ENCODE measurements at regions not wholly inside any gene's neighbourhood (a gene's known extent, or its start where the extent isn't known, plus 50 kb on each side); places are given as distances from the start of the nearest gene placed in this dataset.

DNA sequence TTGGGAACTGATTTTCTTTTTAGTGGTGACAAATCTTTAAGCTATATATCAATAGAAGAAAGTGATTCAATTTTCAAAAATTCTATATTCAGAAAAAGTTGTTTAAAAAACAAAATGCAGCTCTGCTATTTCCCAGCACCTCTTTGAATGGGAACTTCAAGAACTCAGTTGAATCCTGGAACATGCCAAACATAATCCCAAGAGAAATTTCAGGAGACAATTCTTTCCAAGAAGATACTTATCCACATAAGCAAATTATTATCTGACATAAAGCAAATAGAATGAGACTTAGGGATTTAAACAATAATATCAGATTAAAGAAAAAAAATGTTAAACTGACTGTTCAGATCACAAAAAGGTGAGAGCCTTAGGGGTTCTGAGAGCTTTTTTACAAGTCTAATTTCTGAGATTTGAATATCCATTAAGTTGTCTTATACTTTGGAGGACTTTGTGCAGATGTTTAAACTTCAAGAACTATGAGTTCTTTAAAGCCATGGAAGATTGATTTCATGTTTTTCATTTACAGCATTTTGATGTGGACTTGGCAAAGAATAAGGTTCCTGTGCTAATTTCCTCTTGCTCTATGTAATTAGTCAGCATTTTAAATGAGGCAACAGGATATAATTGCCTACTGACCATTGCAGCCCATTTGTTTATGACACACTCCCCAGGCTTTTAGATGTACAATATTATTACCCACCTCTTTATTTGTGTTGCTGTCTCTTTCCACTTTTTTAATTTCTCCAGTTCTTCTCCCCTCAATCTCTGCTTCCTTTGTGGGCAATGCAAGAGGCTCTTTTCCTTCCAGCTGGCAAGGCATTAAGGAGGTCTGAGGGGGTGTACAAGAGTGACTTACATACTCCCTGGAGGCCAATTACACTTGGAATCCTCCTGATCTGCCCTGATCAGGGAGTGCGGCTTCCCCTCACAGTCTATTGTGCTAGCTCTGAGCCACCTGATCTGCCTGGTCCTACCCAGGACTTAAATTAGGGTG is 419.1 kb downstream of the NR2F1-AS1 start:
- TF ChIP-seq GATA2 (IDR thresholded peaks at IDR 0.05; ENCODE audit: low read depth, low read length) (no peak), GATA3 (IDR thresholded peaks at IDR 0.05; ENCODE audit: low read depth, low read length) (no peak)

DNA sequence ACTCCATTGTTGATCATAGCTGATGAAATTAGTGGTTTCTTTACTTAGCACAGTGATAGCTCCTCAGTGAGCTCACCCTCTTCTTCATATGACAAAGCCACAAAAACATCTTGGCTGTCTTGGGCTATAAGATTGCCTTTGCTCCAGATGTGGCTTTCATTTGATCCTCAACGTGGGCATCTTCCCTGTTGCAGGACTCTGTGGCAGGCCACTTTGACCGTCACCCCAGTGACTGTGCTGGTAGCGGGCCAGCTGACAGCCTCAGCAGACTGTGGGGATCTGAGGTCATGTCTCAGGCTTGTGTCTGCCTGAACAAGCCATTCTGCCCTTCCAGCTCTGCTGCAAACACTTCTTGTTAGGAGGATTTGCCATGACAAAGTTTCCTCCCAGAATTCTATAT is 422.2 kb downstream of the NR2F1-AS1 start:
- TF ChIP-seq GATA3 (IDR thresholded peaks at IDR 0.05; ENCODE audit: low read depth, low read length) = no peak
- no peak for TF ChIP-seq GATA2 (IDR thresholded peaks at IDR 0.05; ENCODE audit: low read depth, low read length)

DNA sequence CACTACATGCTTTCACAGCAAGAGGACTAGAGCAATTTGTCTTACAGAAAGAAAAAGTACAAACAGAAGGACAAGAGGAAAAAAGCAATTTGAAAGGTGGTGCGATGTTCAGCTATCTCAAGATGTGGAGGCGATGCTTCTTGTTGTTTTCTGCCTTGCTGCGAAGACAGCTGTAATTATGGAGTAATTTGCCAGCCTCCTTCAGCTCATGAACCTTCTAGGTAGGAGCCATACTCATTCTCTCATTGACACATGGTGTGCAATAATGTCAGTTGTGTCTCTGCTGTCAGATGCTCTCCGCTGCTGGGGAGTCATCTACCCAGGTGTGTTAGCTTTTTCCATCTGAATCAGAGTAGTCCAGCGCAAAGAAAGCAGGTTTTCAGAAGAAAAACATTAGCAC is 424.5 kb downstream of the NR2F1-AS1 start:
- TF ChIP-seq GATA2 (IDR thresholded peaks at IDR 0.05; ENCODE audit: low read depth, low read length) = no peak
- TF ChIP-seq GATA3 (IDR thresholded peaks at IDR 0.05; ENCODE audit: low read depth, low read length) = no peak

DNA sequence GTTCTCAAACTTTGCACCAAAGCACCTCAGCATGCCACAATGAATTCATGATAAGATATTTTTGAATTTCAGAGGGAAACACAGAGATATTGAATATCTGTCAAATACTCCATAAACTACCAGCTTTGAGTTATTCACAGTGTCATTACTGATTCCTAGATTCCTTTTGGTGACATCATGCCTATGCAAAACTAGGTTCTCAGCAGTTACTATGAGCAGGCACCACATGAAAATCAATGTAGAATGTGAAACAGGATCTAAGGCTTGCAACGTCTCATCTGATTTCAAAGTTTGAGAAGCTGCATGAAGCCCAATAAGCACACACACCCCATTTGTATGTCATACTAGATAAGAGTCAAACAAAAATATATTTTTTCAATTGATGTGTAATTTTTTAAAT is 426.5 kb downstream of the NR2F1-AS1 start:
- TF ChIP-seq GATA2 (IDR thresholded peaks at IDR 0.05; ENCODE audit: low read depth, low read length) (no peak), GATA3 (IDR thresholded peaks at IDR 0.05; ENCODE audit: low read depth, low read length) (no peak)

DNA sequence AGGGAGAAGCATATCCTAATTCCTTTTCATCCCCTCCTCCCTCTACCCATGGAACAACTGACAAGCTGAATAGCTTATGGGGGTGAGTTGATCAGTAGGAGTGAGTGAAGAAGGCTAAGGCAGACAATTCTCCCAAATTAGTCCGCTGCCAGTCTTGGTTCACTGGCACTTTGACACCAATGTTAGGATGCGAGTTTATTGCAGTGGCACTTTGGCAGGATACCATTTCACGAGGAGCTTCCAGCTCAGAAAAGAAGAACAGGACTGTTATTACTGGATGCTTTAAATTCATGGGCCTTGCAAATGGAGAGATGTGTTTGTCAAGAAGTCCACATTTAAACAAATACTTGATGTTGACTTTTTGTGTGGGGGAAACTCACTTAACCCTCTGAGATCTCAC is 427.6 kb downstream of the NR2F1-AS1 start:
- TF ChIP-seq GATA3 (IDR thresholded peaks at IDR 0.05; ENCODE audit: low read depth, low read length) (no peak), GATA2 (IDR thresholded peaks at IDR 0.05; ENCODE audit: low read depth, low read length) (no peak)

DNA sequence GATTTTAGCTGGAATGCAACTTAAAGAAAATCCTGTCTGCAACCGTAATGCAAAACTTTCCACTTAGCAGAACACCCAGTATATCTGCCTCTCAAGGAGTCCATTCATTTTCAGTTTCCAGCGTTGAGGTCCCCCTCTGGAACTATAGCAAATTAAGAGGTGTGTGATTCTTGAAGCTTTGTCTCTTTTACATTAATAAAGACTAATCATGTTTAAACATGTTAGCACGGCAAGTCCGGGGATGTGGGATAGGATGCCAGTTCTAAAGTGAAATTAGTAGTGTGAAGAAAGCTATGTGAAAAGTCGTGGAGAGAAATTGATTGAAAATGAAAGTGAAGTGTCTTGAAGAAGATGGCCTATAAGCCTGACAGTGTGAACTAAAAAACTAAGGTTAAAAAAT is 429.1 kb downstream of the NR2F1-AS1 start:
- TF ChIP-seq GATA2 (IDR thresholded peaks at IDR 0.05; ENCODE audit: low read depth, low read length) = no peak
- TF ChIP-seq GATA3 (IDR thresholded peaks at IDR 0.05; ENCODE audit: low read depth, low read length) = no peak

DNA sequence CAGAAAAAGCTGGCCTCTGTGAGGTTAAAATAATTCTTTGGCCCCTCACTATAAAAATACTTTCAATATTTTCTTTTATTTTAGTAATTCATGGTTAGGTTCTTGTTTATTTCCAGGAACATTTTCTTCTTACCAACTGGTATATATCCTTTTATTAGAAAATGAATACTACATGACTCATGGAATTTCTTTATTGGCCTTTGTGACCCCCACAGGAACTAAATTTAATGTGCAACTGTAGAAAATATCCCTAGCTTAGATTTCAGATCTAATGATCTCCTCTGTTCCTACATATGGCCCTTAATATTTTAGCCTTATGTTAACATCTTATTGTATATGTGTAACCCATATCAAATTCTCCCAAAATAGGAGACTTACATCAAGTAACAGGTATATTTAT is 429.9 kb downstream of the NR2F1-AS1 start:
- TF ChIP-seq GATA2 (IDR thresholded peaks at IDR 0.05; ENCODE audit: low read depth, low read length) (no peak), GATA3 (IDR thresholded peaks at IDR 0.05; ENCODE audit: low read depth, low read length) (no peak)

DNA sequence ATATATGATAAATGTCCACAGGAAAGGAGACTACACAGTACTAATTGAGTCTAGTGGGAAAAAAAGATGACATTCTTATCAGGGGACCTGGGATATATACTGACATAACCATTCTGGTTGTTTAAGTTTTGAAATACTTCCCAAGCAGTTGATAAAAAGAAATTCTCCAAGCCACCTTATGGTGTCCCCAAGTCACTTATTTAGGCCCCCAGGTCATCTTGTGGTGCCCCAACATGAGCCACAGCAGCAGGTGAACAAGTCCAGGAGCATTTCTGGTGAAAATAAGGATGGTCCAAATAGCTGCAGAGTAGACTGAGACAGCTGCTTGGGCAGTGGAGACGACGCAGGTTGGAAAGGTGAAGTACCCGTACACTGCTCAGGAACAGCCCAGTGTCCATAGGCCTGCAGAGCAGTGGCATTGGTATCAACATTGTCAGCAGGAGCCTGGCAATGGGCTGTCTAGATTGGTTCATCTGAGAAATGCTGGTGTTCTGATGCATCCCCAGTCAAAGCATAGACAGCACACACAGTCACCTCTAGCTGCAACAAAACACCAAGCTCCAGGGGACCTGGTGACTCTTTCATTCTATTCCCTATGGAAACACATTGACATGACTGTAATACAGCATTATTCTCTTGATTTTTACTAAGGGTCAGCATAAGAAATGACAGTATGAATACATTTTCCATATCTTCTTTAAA is 430.6 kb downstream of the NR2F1-AS1 start:
- TF ChIP-seq GATA2 (IDR thresholded peaks at IDR 0.05; ENCODE audit: low read depth, low read length) (no peak), GATA3 (IDR thresholded peaks at IDR 0.05; ENCODE audit: low read depth, low read length) (no peak)

DNA sequence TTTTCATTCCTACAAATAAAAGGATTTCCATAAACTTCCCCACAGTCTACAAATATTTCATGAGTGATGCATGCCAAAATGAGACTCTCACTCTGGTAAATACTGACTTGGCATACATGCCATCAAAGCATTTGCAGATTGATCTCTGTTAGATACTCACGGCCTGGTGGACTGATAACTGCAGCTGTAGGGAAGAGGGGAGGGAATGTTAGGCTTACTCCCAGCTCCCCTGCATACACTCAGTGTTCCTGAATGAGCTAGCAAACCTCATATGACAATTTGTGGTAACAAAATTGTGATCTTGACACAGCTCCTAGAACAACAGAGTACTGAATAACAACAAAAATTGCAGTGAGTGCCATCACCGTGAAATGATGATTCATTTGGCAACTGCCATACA is 435.3 kb downstream of the NR2F1-AS1 start:
- no peak for TF ChIP-seq GATA3 (IDR thresholded peaks at IDR 0.05; ENCODE audit: low read depth, low read length)

DNA sequence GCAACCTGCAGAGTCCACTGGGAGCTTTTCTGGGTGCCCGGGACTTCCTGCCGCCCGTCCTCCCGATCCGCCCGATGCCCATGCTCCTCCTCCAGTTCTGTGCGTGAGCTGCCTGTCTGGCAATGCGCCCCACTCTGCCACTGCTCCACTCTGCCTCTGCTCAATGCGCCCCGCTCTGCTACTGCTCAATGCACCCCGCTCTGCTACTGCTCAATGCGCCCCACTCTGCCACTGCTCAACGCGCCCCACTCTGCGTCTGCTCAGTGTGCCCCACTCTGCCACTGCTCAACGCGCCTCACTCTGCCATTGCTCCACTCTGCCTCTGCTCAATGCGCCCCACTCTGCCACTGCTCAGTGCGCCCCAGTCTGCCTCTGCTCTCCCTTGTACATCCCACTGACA is 436.0 kb downstream of the NR2F1-AS1 start:
- TF ChIP-seq GATA2 (IDR thresholded peaks at IDR 0.05; ENCODE audit: low read depth, low read length) (no peak), GATA3 (IDR thresholded peaks at IDR 0.05; ENCODE audit: low read depth, low read length) (no peak)

DNA sequence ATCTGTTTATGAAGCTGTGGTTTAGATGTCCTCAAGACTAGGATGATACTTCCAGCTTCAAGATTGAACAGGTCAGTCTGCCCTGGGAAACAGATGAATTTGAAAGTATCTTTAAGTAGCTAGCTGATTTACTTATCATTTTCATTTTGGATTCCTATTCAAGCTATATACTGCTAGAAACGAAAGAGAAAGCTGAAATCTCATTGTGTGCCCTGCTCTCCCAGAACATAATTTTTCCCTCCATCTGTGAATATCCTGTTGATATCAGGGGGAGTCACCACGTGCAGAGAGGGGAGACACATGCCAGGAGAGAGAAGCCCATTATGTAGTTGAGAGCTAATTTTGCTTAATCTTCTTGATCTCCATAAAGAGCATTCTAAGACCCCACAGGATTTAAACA is 439.1 kb downstream of the NR2F1-AS1 start:
- TF ChIP-seq GATA3 (IDR thresholded peaks at IDR 0.05; ENCODE audit: low read depth, low read length) (no peak), GATA2 (IDR thresholded peaks at IDR 0.05; ENCODE audit: low read depth, low read length) (no peak)

DNA sequence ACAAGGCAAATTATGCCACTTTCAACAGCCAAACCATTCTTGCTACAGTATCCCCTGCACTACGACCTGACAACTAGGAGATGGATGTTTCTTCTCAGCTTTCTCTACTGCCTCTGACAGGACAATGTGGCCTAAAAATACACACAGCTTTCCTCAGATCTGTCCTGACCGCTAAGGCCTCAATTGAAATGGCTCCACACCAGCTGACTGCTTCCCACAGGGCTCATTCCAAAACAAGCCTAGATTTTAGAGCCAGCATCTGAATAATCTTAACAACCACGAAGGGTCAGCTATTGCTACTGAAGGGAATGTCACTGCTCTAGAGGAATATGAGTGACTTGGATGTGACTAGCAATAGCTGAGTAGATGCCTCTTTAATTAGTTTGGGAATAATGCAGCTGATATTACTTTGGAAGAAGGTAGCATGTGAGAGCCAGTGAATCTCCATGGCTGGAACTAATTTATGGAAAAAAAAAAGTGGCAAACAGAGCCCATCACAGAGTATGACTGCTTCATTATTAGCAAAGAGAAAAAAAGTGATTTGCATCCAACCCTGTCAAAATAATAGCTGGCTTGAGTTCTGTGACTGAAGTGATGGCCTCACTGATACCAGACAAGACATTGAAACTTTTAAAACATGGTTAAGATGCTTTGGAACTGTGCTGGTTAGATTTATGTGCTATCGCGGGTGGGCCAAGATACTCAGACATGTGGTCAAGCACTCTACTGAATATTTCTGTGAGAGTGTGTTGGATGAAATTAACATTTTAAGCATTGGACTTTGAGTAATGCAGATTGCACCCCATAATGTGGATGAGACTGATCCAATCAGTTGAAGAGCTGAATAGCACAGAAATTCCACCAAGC is 450.2 kb downstream of the NR2F1-AS1 start:
- no peak for TF ChIP-seq GATA2 (IDR thresholded peaks at IDR 0.05; ENCODE audit: low read depth, low read length)
- TF ChIP-seq GATA3 (IDR thresholded peaks at IDR 0.05; ENCODE audit: low read depth, low read length) = no peak

DNA sequence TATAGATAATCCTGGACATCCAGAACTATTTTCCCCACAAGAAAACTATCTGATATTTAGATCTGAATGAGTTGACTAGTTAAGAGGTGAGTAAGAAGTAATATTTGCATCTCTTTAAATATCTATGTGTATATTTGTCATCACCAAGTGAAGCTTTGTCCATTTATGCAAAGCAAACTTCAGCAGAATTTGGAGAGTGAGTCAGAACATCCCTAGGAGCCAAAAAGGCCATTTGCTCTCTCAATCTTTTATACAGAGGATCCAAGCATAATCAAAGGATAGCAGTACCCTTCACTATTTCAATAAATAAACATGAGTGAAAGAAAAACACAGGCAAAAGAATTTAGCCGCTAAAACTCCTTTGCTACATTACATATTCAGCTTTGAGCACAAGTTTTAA is 454.4 kb downstream of the NR2F1-AS1 start:
- TF ChIP-seq GATA3 (IDR thresholded peaks at IDR 0.05; ENCODE audit: low read depth, low read length) (no peak), GATA2 (IDR thresholded peaks at IDR 0.05; ENCODE audit: low read depth, low read length) (no peak)

DNA sequence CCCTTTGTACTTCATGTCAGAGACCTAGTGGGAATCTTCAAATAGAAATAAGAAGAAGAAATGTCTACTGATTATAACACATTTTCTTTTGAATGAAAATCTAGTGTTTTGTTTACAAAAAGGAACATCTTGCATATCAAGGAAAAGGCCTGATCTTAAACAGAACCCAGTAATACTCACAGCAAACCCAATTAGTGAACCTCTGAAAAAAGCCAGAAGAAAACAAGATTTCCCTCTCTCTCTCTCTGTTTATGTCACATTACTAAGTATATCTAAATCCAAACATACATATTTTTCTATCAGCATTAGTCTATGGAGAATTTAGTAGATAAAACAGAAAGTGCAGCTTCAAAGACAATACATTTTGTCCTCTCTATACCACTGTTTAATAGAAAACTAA is 457.9 kb downstream of the NR2F1-AS1 start:
- TF ChIP-seq GATA2 (IDR thresholded peaks at IDR 0.05; ENCODE audit: low read depth, low read length) = no peak
- no peak for TF ChIP-seq GATA3 (IDR thresholded peaks at IDR 0.05; ENCODE audit: low read depth, low read length)
